ENCODE measurements at regions not wholly inside any gene's neighbourhood (a gene's known extent, or its start where the extent isn't known, plus 50 kb on each side); places are given as distances from the start of the nearest gene placed in this dataset.

DNA sequence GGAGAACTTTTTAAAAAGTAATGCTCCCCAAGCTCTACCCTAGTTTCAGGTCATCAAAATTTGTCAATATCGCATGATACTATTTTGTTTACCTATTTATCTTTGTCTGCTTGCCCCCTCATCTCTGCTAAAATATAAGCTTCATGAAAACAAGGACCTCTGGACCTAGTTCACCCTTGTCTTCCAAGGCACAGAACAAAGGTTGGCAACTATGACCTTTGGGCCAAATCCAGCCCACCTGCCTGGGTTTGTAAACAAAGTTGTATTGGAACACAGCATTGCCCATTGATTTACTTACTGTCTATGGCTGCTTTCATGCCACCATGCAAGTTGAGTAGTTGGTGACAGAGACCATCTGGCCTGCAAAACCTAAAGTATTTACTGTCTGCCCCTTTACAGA, 462.2 kb upstream of the SUCLG2 start:
- TF ChIP-seq POLR2AphosphoS5 (IDR thresholded peaks at IDR 0.05; ENCODE audit: low read depth, low read length) (no peak), FOXP2 (optimal IDR thresholded peaks at IDR 0.05; ENCODE audit: borderline replicate concordance, extremely low read depth, extremely low read length, insufficient read depth) (no peak), TAF1 (IDR thresholded peaks at IDR 0.05; ENCODE audit: borderline replicate concordance, insufficient read depth, low read length) (no peak), SIN3A (IDR thresholded peaks at IDR 0.05; ENCODE audit: borderline replicate concordance, insufficient read depth, low read length) (no peak)
- TF ChIP-seq, protein P1, sequence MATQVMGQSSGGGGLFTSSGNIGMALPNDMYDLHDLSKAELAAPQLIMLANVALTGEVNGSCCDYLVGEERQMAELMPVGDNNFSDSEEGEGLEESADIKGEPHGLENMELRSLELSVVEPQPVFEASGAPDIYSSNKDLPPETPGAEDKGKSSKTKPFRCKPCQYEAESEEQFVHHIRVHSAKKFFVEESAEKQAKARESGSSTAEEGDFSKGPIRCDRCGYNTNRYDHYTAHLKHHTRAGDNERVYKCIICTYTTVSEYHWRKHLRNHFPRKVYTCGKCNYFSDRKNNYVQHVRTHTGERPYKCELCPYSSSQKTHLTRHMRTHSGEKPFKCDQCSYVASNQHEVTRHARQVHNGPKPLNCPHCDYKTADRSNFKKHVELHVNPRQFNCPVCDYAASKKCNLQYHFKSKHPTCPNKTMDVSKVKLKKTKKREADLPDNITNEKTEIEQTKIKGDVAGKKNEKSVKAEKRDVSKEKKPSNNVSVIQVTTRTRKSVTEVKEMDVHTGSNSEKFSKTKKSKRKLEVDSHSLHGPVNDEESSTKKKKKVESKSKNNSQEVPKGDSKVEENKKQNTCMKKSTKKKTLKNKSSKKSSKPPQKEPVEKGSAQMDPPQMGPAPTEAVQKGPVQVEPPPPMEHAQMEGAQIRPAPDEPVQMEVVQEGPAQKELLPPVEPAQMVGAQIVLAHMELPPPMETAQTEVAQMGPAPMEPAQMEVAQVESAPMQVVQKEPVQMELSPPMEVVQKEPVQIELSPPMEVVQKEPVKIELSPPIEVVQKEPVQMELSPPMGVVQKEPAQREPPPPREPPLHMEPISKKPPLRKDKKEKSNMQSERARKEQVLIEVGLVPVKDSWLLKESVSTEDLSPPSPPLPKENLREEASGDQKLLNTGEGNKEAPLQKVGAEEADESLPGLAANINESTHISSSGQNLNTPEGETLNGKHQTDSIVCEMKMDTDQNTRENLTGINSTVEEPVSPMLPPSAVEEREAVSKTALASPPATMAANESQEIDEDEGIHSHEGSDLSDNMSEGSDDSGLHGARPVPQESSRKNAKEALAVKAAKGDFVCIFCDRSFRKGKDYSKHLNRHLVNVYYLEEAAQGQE (IDR thresholded peaks at IDR 0.05; ENCODE audit: insufficient read depth in 1 of 2, low read depth in 2 of 2, low read length in 2 of 2): no peak
